ENCODE measurements at regions not wholly inside any gene's neighbourhood (a gene's known extent, or its start where the extent isn't known, plus 50 kb on each side); places are given as distances from the start of the nearest gene placed in this dataset.

- TF ChIP-seq CTCF (conservative IDR thresholded peaks at IDR 0.05; ENCODE audit: low read depth, low read length) (no peak), EZH2 (IDR thresholded peaks at IDR 0.05; ENCODE audit: borderline replicate concordance, low read depth, low read length, poor library complexity, severe bottlenecking) (no peak)
These were observed 440.6 kb upstream of the SLC35B3 start for GRCh38 chr6:8875986-8876385.

Data from A673 (cell line).